HG02884 (cell line): ENCODE measurements at regions not wholly inside any gene's neighbourhood (a gene's known extent, or its start where the extent isn't known, plus 50 kb on each side); places are given as distances from the start of the nearest gene placed in this dataset.
"Not testable (repeated sequence)": the region's sequence is repeated elsewhere in the genome, so short reads cannot be mapped to it uniquely, and the experiment has no call there.

Experiments
- ATAC-seq: cut with Tn5 transposase; IDR thresholded peaks from one replicate; pipeline ENCODE4 v1.9.1; 2021; ENCODE audit warnings: mild to moderate bottlenecking, moderate library complexity; ENCODE audit not compliant: unreplicated experiment

GRCh38 chr21:33994373-33994772 lies 78.8 kb upstream of the ATP5PO start:
- ATAC-seq, result no peak

- no peak for ATAC-seq
These were observed 78.0 kb upstream of the ATP5PO start for GRCh38 chr21:33993286-33994231.

GRCh38 chr21:33992412-33992811 lies 76.8 kb upstream of the ATP5PO start:
- not testable (repeated sequence) for ATAC-seq

GRCh38 chr21:33991133-33991532 lies 75.5 kb upstream of the ATP5PO start:
- ATAC-seq, result no peak

GRCh38 chr21:33989440-33989839 lies 73.8 kb upstream of the ATP5PO start:
- no peak for ATAC-seq

GRCh38 chr21:33988237-33989017 lies 72.8 kb upstream of the ATP5PO start:
- ATAC-seq, result no peak

- ATAC-seq, result no peak
These were observed 71.9 kb upstream of the ATP5PO start for GRCh38 chr21:33987461-33987860.

- ATAC-seq, result no peak
These were observed 69.8 kb upstream of the ATP5PO start for GRCh38 chr21:33985117-33986050.

GRCh38 chr21:33984021-33984481 lies 68.4 kb upstream of the ATP5PO start:
- ATAC-seq, result no peak

- no peak for ATAC-seq
These were observed 65.9 kb upstream of the ATP5PO start for GRCh38 chr21:33981391-33982101.

- no peak for ATAC-seq
These were observed 64.8 kb upstream of the ATP5PO start for GRCh38 chr21:33980276-33980916.

- no peak for ATAC-seq
These were observed 63.0 kb upstream of the ATP5PO start for GRCh38 chr21:33978585-33978984.

GRCh38 chr21:33977721-33978369 lies 62.2 kb upstream of the ATP5PO start:
- no peak for ATAC-seq

GRCh38 chr21:33977017-33977720 lies 61.6 kb upstream of the ATP5PO start:
- no peak for ATAC-seq

- ATAC-seq, result peak; percentile 37
These were observed 60.7 kb upstream of the ATP5PO start for GRCh38 chr21:33976082-33977016.

- ATAC-seq, result peak; percentile 90
These were observed 60.0 kb upstream of the ATP5PO start for GRCh38 chr21:33975548-33976081.
